Skeletal muscle satellite cell (primary cell): ENCODE measurements at regions not wholly inside any gene's neighbourhood (a gene's known extent, or its start where the extent isn't known, plus 50 kb on each side); places are given as distances from the start of the nearest gene placed in this dataset.

Experiments used
- H3K27me3 ChIP-seq: 2 replicates; pipeline ENCODE4 v1.7.0; 2013; ENCODE audit warnings: low read length; ENCODE audit not compliant: control insufficient read depth, insufficient read depth
- H3K36me3 ChIP-seq: 2 replicates; pipeline ENCODE4 v1.7.0; 2013; ENCODE audit warnings: mild to moderate bottlenecking, control low read depth, low read length; ENCODE audit not compliant: insufficient read depth
- H3K4me1 ChIP-seq: 2 replicates; pipeline ENCODE4 v1.7.0; 2013; ENCODE audit warnings: low read length; ENCODE audit not compliant: control insufficient read depth, insufficient read depth
- H3K4me2 ChIP-seq: 2 replicates; pipeline ENCODE4 v1.7.0; 2013; ENCODE audit warnings: mild to moderate bottlenecking, low read length
- H3K4me3 ChIP-seq: 2 replicates; pipeline ENCODE4 v1.7.0; 2013; ENCODE audit warnings: low read length
- H3K9ac ChIP-seq: 2 replicates; pipeline ENCODE4 v1.7.0; 2013; ENCODE audit warnings: mild to moderate bottlenecking, low read depth, low read length, moderate library complexity
- H3K9me3 ChIP-seq: replicated peaks from 2 replicates; pipeline ENCODE4 v1.7.0; 2013; ENCODE audit warnings: mild to moderate bottlenecking, control low read depth, low read length

DNA sequence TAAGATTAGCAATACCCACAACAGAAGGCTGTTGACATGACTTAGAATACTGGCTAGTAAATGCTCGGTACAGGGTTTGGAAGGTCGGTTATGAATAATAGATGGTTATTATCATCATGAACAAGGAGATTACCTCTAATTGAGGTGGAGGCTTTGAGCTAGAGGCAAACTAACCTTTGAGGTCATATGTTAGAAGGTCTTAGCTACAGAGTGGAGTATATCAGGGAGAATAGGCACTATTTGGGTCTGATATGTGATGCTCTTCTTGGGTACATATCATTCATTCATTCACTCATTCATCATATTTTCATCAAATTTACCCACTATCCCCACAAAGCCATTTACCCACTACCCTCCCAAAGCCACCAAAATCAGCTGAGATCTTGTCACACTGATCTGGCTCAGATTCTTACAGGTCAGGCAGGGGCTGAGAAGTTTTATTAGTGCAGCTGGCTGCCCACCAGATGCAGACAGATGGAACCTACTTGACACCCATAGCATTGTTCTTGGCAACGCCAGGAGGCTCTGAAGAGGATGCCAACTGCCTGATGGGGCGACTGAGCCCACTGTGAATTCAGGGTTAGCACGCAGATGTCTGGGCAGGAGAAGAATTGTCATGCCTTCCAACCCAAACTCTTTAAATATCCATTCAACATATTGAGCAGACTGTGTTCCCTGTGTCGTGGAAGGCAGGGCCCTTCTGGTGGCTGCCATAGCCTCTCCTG is 90.2 kb upstream of the SH3PXD2B start:
- H3K9ac ChIP-seq: no peak overlapping the region

GRCh38 chr5:172543484-172544298 is 89.4 kb upstream of the SH3PXD2B start:
- Histone ChIP-seq H3K9ac (no peak overlapping the region), H3K36me3 (no peaks in the 10 kb centered on the region), H3K9me3 (peaks cover 4% of the 10 kb centered on the region), H3K27me3 (peaks cover 59% of the 10 kb centered on the region), H3K4me1 (no peaks in the 10 kb centered on the region), H3K4me3 (no peak overlapping the region), H3K4me2 (no peak overlapping the region)

More for the DNA sequence above, 90.2 kb upstream of the SH3PXD2B start:
- H3K4me1 ChIP-seq: no peaks in the 10 kb centered on the region
- H3K36me3 ChIP-seq: no peaks in the 10 kb centered on the region
- peaks cover 4% of the 10 kb centered on the region for H3K9me3 ChIP-seq
- no peak overlapping the region for H3K4me3 ChIP-seq
- peaks cover 67% of the 10 kb centered on the region for H3K27me3 ChIP-seq
- no peak overlapping the region for H3K4me2 ChIP-seq

DNA sequence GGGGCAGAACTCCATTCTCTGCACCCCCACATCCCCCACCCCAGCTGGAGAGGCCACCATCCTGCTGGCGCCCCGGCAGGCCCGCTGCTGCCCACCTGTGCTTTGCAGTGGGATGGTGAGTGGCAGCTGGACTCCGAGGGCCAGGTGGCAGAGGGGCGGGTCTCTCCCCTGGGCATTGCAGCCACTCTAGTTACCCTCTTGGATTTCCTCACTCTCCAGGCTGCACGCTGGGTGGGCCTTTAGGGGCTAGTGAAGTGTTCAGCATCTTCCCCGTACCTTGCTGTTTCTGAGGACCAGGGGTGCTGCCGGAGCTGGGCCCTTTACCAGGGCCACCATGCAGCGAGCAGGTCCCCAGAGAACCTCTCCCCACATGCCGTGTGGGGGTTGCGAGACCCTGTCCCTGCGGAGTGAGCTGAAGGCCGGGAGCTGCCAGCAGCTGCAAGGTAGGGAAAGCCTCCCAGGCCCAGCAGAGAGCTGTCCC is 88.4 kb upstream of the SH3PXD2B start:
- no peaks in the 10 kb centered on the region for H3K4me1 ChIP-seq
- H3K27me3 ChIP-seq: peaks cover 49% of the 10 kb centered on the region
- H3K9me3 ChIP-seq: peaks cover 4% of the 10 kb centered on the region
- H3K4me2 ChIP-seq: no peak overlapping the region
- no peak overlapping the region for H3K4me3 ChIP-seq
- H3K9ac ChIP-seq: no peak overlapping the region
- H3K36me3 ChIP-seq: no peaks in the 10 kb centered on the region

DNA sequence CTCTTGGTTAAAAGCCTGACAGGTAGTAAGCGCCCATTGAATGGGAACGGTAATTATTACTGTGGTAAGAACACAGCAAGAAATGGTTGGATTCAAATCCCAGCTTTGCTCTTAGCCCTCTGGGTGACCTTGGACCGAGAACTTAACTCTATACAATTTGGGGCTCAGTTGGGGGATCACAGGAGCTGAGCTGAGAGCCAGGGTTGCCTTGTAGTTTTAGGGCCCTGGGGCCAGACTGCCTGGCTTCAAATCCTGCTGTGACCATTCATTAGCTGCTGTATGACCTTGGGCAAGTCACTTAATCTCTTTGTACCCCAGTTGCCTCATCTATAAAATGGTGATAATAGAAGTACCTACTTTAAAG is 87.4 kb upstream of the SH3PXD2B start:
- H3K9ac ChIP-seq: no peak overlapping the region
- no peak overlapping the region for H3K4me3 ChIP-seq
- no peaks in the 10 kb centered on the region for H3K36me3 ChIP-seq
- H3K27me3 ChIP-seq: peaks cover 41% of the 10 kb centered on the region
- H3K4me2 ChIP-seq: no peak overlapping the region
- no peaks in the 10 kb centered on the region for H3K4me1 ChIP-seq
- H3K9me3 ChIP-seq: peaks cover 4% of the 10 kb centered on the region

- Histone ChIP-seq H3K4me1 (no peaks in the 10 kb centered on the region), H3K4me2 (no peak overlapping the region), H3K36me3 (no peaks in the 10 kb centered on the region), H3K9ac (no peak overlapping the region), H3K4me3 (no peak overlapping the region), H3K27me3 (peaks cover 36% of the 10 kb centered on the region), H3K9me3 (peaks cover 4% of the 10 kb centered on the region)
Observed at GRCh38 chr5:172541099-172541772, 86.9 kb upstream of the SH3PXD2B start.

GRCh38 chr5:172540099-172540870 is 86.0 kb upstream of the SH3PXD2B start:
- peaks cover 31% of the 10 kb centered on the region for H3K27me3 ChIP-seq
- no peak overlapping the region for H3K4me2 ChIP-seq
- no peaks in the 10 kb centered on the region for H3K4me1 ChIP-seq
- no peaks in the 10 kb centered on the region for H3K36me3 ChIP-seq
- peaks cover 4% of the 10 kb centered on the region for H3K9me3 ChIP-seq
- no peak overlapping the region for H3K4me3 ChIP-seq
- H3K9ac ChIP-seq: no peak overlapping the region

GRCh38 chr5:172535108-172535445 is 80.8 kb upstream of the SH3PXD2B start:
- peaks cover 17% of the 10 kb centered on the region for H3K27me3 ChIP-seq
- H3K9ac ChIP-seq: no peak overlapping the region
- peaks cover 12% of the 10 kb centered on the region for H3K4me1 ChIP-seq
- H3K36me3 ChIP-seq: no peaks in the 10 kb centered on the region
- H3K4me2 ChIP-seq: no peak overlapping the region
- H3K9me3 ChIP-seq: no peaks in the 10 kb centered on the region
- no peak overlapping the region for H3K4me3 ChIP-seq

- Histone ChIP-seq H3K4me2 (no peak overlapping the region), H3K9ac (no peak overlapping the region), H3K36me3 (no peaks in the 10 kb centered on the region), H3K4me1 (peaks cover 12% of the 10 kb centered on the region), H3K9me3 (no peaks in the 10 kb centered on the region), H3K4me3 (no peak overlapping the region), H3K27me3 (peaks cover 24% of the 10 kb centered on the region)
Observed at GRCh38 chr5:172534229-172535107, 80.1 kb upstream of the SH3PXD2B start.

DNA sequence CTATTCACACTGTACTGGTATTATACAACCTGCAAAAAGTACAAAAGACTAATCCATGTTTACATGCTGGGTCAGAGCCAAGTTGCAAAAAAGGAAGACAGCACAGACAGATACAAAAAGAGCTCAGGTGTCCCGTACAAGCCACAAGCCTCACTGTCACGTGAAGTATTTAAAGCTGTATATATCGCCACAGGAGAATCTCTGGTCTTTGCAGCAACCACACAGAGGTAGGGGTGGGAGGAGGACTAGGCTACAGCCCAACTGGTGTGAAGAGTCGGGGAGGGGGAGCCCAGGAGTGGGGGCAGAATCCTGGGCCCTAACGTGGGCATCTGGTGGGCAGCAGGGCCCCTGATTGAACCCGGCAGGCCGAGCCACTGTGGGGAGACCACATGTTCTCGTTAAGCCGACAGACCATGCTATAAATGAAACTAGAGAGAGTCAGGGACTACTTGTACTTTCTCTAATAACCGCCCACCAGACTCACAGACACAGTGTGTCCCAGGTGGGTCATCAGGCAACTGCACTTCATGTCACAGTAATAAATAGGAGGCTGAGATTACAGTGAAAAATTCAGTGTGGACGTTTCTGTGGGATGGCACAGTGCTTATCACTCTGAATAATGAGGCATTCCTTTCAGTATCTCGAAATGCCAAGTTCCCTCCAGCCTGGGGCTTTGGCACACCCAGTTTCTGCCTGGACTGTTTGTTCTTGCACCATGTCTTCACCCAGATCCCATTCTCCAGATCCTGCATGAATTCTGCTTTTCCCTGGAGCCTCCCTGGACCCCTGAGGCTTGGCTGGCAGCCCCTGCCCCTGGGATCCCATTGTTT is 79.3 kb upstream of the SH3PXD2B start:
- peaks cover 28% of the 10 kb centered on the region for H3K27me3 ChIP-seq
- no peak overlapping the region for H3K4me3 ChIP-seq
- H3K9me3 ChIP-seq: no peaks in the 10 kb centered on the region
- H3K36me3 ChIP-seq: no peaks in the 10 kb centered on the region
- peak overlapping the region; percentile 31 for H3K4me2 ChIP-seq
- H3K9ac ChIP-seq: no peak overlapping the region
- H3K4me1 ChIP-seq: peaks cover 12% of the 10 kb centered on the region

DNA sequence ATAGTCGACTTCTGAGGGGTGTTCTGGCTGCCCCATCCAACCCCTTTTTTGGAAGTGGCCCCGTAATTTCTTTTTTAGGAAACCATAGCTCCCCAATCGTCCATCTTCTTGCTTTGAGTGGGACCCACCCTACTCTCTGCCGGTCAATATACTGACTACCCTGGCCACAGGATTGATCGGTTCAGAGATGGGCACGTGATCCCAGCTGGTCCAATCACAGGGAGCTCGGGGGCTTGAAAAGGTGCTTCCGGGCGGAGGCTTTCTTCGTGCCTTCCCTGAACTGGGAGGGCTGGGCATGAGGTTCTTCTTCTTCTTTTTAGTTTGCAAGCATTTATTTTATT is 78.7 kb upstream of the SH3PXD2B start:
- Histone ChIP-seq H3K4me2 (no peak overlapping the region), H3K36me3 (no peaks in the 10 kb centered on the region), H3K9me3 (no peaks in the 10 kb centered on the region), H3K9ac (no peak overlapping the region), H3K4me1 (peaks cover 12% of the 10 kb centered on the region), H3K27me3 (peaks cover 33% of the 10 kb centered on the region), H3K4me3 (no peak overlapping the region)
